Keratinocyte (primary cell): ENCODE measurements at regions not wholly inside any gene's neighbourhood (a gene's known extent, or its start where the extent isn't known, plus 50 kb on each side); places are given as distances from the start of the nearest gene placed in this dataset.

Experiments used
- DNase-seq: peaks from one replicate; pipeline ENCODE4 v3.0.0-alpha.2; 2011; ENCODE audit warnings: low read depth, missing footprints, low spot score
- FAIRE-seq: peaks from 2 replicates; lab custom pipeline; 2011; peaks lifted over from hg19 to GRCh38; lab: Jason Lieb, UNC
- H2AFZ ChIP-seq: 2 replicates; pipeline ENCODE4 v1.6.0; 2012; ENCODE audit warnings: low read length, control low read depth, inconsistent platforms; ENCODE audit not compliant: control insufficient read depth
- H3K27ac ChIP-seq: 2 replicates; pipeline ENCODE4 v1.5.1; 2011; ENCODE audit warnings: low read length; ENCODE audit not compliant: control insufficient read depth, insufficient read depth
- H3K27me3 ChIP-seq: 3 replicates; pipeline ENCODE4 v1.6.0; 2011; ENCODE audit warnings: low read length; ENCODE audit not compliant: control insufficient read depth, insufficient read depth; ENCODE audit errors: extremely low read depth
- H3K36me3 ChIP-seq, 2 experiments: 2 replicates in 1 of 2; 3 replicates in 1 of 2; pipeline ENCODE4 v1.5.1; 2011; ENCODE audit warnings: low read length in 2 of 2, mild to moderate bottlenecking in 1 of 2; ENCODE audit not compliant: control insufficient read depth in 2 of 2, insufficient read depth in 2 of 2; ENCODE audit errors: extremely low read depth in 1 of 2
- H3K4me1 ChIP-seq: 3 replicates; pipeline ENCODE4 v1.5.1; 2011; ENCODE audit warnings: low read length; ENCODE audit not compliant: control insufficient read depth, insufficient read depth; ENCODE audit errors: extremely low read depth
- H3K4me2 ChIP-seq: 3 replicates; pipeline ENCODE4 v1.6.0; 2011; ENCODE audit warnings: low read depth, low read length; ENCODE audit not compliant: control insufficient read depth, insufficient read depth; ENCODE audit errors: extremely low read depth
- H3K4me3 ChIP-seq, 3 experiments: fragments of 200-600 bp in 1 of 3; sonication (generic) in 1 of 3; 2 replicates in 2 of 3; 3 replicates in 1 of 3; pipeline ENCODE4 v1.5.1; 2011 to 2016; ENCODE audit warnings: low read length in 3 of 3, mild to moderate bottlenecking in 3 of 3, control low read depth in 2 of 3, inconsistent platforms in 1 of 3, low read depth in 1 of 3, mixed read lengths in 1 of 3, mixed run types in 1 of 3, moderate library complexity in 1 of 3; ENCODE audit not compliant: control insufficient read depth in 2 of 3, insufficient read depth in 2 of 3; ENCODE audit errors: extremely low read depth in 1 of 3
- H3K79me2 ChIP-seq: 2 replicates; pipeline ENCODE4 v1.6.0; 2012; ENCODE audit warnings: low read length; ENCODE audit not compliant: control insufficient read depth, insufficient read depth
- H3K9ac ChIP-seq: 3 replicates; pipeline ENCODE4 v1.6.0; 2011; ENCODE audit warnings: low read length; ENCODE audit not compliant: control insufficient read depth, insufficient read depth; ENCODE audit errors: extremely low read depth
- H3K9me1 ChIP-seq: 3 replicates; pipeline ENCODE4 v1.6.0; 2011; ENCODE audit warnings: low read length; ENCODE audit not compliant: control insufficient read depth, insufficient read depth; ENCODE audit errors: extremely low read depth
- H3K9me3 ChIP-seq: 2 replicates; pipeline ENCODE4 v1.5.1; 2012; ENCODE audit warnings: low read depth, low read length; ENCODE audit not compliant: control insufficient read depth
- H4K20me1 ChIP-seq: 3 replicates; pipeline ENCODE4 v1.6.0; 2011; ENCODE audit warnings: low read length; ENCODE audit not compliant: control insufficient read depth, insufficient read depth; ENCODE audit errors: extremely low read depth
- CTCF ChIP-seq, 3 experiments: IDR thresholded peaks in 1 of 3; conservative IDR thresholded peaks in 1 of 3; optimal IDR thresholded peaks in 1 of 3; 2 replicates in 2 of 3; 3 replicates in 1 of 3; pipeline versions ENCODE3 to v1.5.1; 2011; ENCODE audit warnings: low read length in 3 of 3, mild to moderate bottlenecking in 3 of 3, moderate library complexity in 2 of 3, control low read depth in 1 of 3, inconsistent platforms in 1 of 3; ENCODE audit not compliant: insufficient read depth in 2 of 3; ENCODE audit errors: extremely low read depth in 1 of 3
- EZH2 ChIP-seq: IDR thresholded peaks from one replicate; pipeline ENCODE4 v1.6.1; 2012; ENCODE audit warnings: inconsistent platforms, mild to moderate bottlenecking, low read length, moderate library complexity
- dilution Hi-C: fragments of 300-500 bp; cut with MboI; formaldehyde crosslinking; loops from one replicate; pipeline ENCODE4 v1.7.0; 2020; ENCODE audit warnings: low sequenced_read_pairs; ENCODE audit not compliant: extremely low pct_ligation_motif_present

DNA sequence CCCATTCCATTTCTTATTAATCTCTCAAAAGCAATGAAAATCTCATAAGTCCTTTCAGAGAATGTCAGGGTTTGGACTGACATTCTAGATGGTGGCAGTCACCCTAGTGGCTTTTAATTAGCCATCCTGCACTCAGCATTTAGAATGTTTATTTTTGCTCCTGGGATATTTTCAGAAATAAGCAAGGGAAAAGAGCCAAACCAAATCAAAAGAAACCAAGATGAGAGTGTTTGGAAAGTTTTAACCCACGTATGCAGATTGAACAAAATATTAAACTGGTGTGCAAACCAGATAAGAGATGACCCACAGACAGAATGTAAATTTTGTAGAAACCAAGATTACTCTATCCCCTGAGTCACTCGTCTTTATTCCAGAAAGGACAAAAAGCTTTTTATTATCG lies 275.8 kb downstream of the SQOR start:
- dilution Hi-C loops = no loop called here
- Histone ChIP-seq H4K20me1 (no peaks in the 10 kb centered on the region), H3K4me1 (no peaks in the 10 kb centered on the region), H3K36me3 (no peaks in the 10 kb centered on the region), H3K9me3 (no peaks in the 10 kb centered on the region), H3K4me2 (no peak overlapping the region), H3K27me3 (no peaks in the 10 kb centered on the region), H2AFZ (no peak overlapping the region), H3K79me2 (no peaks in the 10 kb centered on the region), H3K27ac (no peak overlapping the region), H3K9ac (no peak overlapping the region), H3K4me3 (no peak overlapping the region), H3K9me1 (no peaks in the 10 kb centered on the region)
- no peak for FAIRE-seq
- TF ChIP-seq EZH2 (no peak), CTCF (optimal IDR thresholded peaks at IDR 0.05 in 1 of 3, IDR thresholded peaks at IDR 0.05 in 1 of 3, conservative IDR thresholded peaks at IDR 0.05 in 1 of 3; ENCODE audit: extremely low read depth in 1 of 3, insufficient read depth in 2 of 3, low read length in 3 of 3) (no peak)
- no peak for DNase-seq

DNA sequence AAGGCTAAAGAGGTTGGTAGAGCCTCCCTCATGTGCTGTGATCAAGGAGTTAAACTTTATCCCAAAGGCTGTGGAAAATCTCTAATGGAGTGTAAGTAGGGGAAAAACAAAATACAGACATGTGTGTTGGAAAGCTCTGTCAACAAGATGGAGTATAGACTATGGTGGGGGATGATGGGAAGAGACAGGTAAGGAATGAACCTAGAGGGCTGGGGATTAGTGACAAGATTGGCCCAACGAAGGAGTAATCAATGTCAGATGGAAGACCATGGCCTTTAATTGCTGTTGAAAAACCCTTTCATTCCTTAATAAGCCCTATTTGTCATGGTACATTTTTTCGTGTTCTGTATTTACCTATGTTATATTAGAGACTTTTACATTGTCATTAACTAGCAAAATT lies 278.6 kb downstream of the SQOR start:
- Histone ChIP-seq H3K4me1 (no peaks in the 10 kb centered on the region), H3K4me3 (no peak overlapping the region), H4K20me1 (no peaks in the 10 kb centered on the region), H2AFZ (no peak overlapping the region), H3K79me2 (no peaks in the 10 kb centered on the region), H3K9ac (no peak overlapping the region), H3K36me3 (no peaks in the 10 kb centered on the region), H3K9me3 (no peaks in the 10 kb centered on the region), H3K27ac (no peak overlapping the region), H3K4me2 (no peak overlapping the region), H3K9me1 (no peaks in the 10 kb centered on the region), H3K27me3 (no peaks in the 10 kb centered on the region)
- no peak for DNase-seq
- dilution Hi-C loops = no loop called here
- TF ChIP-seq CTCF (optimal IDR thresholded peaks at IDR 0.05 in 1 of 3, IDR thresholded peaks at IDR 0.05 in 1 of 3, conservative IDR thresholded peaks at IDR 0.05 in 1 of 3; ENCODE audit: extremely low read depth in 1 of 3, insufficient read depth in 2 of 3, low read length in 3 of 3) (no peak), EZH2 (no peak)
- FAIRE-seq = no peak
